NCI-H2196 (cell line): ENCODE measurements at regions not wholly inside any gene's neighbourhood (a gene's known extent, or its start where the extent isn't known, plus 50 kb on each side); places are given as distances from the start of the nearest gene placed in this dataset.
"Not testable (repeated sequence)": the region's sequence is repeated elsewhere in the genome, so short reads cannot be mapped to it uniquely, and the experiment has no call there.

ENCODE experiments used
- DNase-seq: peaks from one replicate; lab custom pipeline; 2025; ENCODE audit not compliant: unreplicated experiment; lab: John Stamatoyannopoulos, UW

DNA sequence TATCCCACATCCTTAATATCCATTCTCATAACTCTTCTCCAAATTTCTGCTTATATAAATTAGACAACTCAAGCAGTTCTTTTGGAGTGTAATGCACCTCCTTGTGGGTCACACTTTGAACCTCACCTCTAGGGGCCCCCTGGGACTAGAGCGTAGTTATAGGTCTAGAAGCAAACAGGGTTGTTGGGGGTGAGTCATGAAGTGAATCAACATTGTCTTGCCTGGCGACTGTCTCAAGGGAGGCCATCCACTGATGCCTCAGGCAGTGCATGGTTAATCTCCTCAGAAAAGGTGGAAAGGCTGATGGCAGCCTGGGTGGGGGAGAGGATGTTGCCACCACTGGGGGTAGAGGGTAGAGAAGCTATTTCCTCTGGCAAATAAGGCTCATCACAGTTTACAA, 129.1 kb downstream of the TNFRSF21 start:
- no peak for DNase-seq

DNA sequence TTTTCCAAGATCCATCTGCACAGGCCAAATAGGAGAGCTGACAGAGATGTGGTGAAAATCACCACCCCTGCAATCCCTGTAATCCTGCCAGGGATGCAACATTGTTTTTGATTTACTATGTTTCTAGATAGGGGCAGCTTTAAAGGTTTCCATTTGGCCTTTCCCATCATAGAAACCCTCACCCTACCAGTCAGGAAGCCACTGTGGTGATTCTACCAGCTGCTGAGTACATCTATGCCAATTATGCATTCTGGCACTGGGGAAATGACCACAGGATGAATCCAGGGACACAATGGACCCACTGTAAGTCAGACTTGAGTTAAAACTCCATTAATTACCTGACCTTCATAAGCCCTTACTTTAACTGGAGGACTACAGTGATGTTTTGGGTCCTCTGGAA, 130.4 kb downstream of the TNFRSF21 start:
- DNase-seq = no peak

GRCh38 chr6:47175656-47176055, 133.5 kb upstream of the ADGRF1 start:
- no peak for DNase-seq

DNA sequence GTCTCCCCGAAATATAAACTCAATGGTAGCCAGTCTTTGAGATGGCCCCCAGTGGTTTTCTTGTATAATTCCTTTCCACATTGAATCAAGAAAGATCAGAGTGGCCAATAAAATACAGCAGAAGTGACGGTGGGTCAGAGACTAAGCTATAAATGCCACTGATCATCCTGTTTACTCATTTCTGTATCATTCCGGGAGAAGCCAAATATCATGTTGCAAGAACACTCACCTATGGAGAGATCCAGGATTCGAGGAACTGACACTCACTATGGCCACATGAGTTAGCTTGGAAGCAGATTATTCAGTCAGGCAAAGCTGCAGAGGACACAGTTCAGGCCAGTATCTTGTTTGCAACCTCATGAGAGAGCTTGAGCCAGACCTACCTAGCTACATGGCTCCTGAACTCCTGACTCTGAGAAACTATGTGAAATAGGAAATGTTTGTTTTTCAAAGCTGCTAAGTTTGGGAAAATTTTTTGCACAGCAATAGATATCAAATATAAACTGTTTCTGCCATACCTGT, 132.4 kb upstream of the ADGRF1 start:
- DNase-seq = no peak

GRCh38 chr6:47174063-47174462, 131.9 kb upstream of the ADGRF1 start:
- DNase-seq = not testable (repeated sequence)

DNA sequence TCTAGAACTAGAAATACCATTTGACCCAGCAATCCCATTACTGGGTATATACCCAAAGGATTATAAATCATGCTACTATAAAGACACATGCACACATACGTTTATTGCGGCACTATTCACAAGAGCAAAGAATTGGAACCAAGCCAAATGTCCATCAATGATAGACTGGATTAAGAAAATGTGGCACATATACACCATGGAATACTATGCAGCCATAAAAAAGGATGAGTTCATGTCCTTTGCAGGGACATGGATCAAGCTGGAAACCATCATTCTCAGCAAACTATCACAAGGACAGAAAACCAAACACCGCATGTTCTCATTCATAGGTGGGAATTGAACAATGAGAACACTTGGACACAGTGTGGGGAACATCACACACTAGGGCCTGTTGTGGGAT, 131.0 kb upstream of the ADGRF1 start:
- DNase-seq = not testable (repeated sequence)

GRCh38 chr6:47170617-47170947, 128.4 kb upstream of the ADGRF1 start:
- DNase-seq = no peak

- DNase-seq = no peak
These were observed 127.9 kb upstream of the ADGRF1 start for GRCh38 chr6:47169785-47170616.

GRCh38 chr6:47168180-47168579, 126.0 kb upstream of the ADGRF1 start:
- peak; percentile 66 for DNase-seq

DNA sequence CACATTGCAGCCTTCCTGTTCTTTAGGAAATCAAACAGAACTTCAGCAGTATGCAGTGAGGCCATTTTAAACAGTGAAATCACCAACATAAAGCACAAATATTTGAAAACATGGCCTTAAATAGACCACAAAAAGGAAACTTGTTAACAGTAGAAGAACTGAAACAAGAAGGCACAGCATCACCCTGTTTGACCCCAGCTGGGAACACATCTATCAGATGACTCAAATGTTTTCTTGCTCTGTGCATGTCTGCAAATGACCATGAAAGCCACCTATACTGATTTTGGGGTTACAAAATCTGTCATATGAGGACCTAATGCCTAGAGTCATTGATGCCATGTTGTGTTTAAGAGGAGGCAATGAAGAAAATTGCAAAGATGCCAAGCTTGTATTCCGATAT, 123.8 kb upstream of the ADGRF1 start:
- no peak for DNase-seq

GRCh38 chr6:47164877-47165276, 122.7 kb upstream of the ADGRF1 start:
- DNase-seq = no peak

- DNase-seq = no peak
These were observed 121.4 kb upstream of the ADGRF1 start for GRCh38 chr6:47163536-47163935.

DNA sequence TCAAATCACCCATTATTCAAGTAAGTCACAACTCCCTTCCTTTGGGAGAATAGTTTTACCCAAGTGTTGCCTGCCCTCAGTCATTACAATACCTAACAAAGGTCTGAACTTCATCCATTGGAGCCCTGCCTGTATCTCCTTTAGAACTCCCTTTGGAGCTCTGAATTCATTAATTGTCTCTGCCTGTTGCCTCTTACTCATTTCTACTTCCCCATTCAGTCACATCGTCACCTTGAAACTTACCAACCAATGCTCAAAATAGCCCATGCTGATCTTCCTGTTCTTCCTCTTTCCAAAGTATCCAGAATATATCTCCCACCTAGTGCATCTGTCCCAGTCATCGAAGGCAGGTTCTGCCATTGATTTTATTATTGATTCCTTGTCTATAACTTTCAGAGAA, 120.7 kb upstream of the ADGRF1 start:
- DNase-seq = no peak

GRCh38 chr6:47162231-47162630, 120.1 kb upstream of the ADGRF1 start:
- DNase-seq = no peak

- peak; percentile 49 for DNase-seq
These were observed 119.1 kb upstream of the ADGRF1 start for GRCh38 chr6:47161176-47161687.

- no peak for DNase-seq
These were observed 118.6 kb upstream of the ADGRF1 start for GRCh38 chr6:47160702-47161101.

DNA sequence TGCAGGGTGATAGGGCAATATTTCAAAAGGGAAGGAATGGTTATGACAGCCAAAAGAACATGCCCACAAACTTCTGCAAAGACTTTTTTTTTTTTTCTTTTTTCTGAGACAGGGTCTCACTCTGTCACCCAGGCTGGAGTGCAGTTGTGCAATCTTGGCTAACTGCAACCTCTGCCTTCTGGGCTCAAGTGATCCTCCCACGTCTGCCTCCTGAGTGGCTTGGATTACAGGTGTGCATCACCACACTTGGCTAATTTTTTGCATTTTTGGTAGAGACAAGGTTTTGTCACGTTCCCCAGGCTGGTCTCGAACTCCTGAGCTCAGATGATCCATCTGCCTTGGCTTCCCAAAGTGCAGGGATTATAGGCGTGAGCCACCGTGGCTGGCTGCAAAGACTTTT, 117.6 kb upstream of the ADGRF1 start:
- no peak for DNase-seq

GRCh38 chr6:47157653-47158219, 115.6 kb upstream of the ADGRF1 start:
- no peak for DNase-seq

DNA sequence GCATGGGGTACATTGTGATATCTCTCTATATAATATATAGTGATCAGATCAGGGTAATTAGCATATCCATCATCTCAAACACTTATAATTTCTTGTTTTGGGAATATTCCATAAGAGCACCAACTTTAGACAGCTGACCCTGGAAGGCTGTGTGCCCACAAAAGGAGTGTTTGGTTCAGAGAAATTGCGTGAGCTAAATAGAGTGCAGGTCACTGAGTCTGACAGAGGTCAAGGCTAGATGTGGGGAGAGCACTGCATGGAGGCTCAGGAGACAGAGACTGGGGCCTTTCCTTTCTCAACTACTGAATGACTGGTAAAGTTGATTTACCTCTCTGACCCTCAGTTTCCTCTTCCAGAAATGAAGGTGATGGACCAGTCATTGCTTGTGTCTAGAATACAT, 114.9 kb upstream of the ADGRF1 start:
- no peak for DNase-seq

- no peak for DNase-seq
These were observed 114.1 kb upstream of the ADGRF1 start for GRCh38 chr6:47156196-47156595.

GRCh38 chr6:47153404-47153755, 111.2 kb upstream of the ADGRF1 start:
- DNase-seq = no peak

GRCh38 chr6:47152666-47153403, 110.7 kb upstream of the ADGRF1 start:
- DNase-seq = no peak
